ENCODE measurements at regions not wholly inside any gene's neighbourhood (a gene's known extent, or its start where the extent isn't known, plus 50 kb on each side); places are given as distances from the start of the nearest gene placed in this dataset.
"Not testable (repeated sequence)": the region's sequence is repeated elsewhere in the genome, so short reads cannot be mapped to it uniquely, and the experiment has no call there.

GRCh38 chr5:145396888-145397287 is 438.3 kb downstream of the PRELID2 start (continued):
- TF ChIP-seq CREBL2 (CRISPR knock-in tag; IDR thresholded peaks at IDR 0.05; ENCODE audit: borderline replicate concordance) (no peak), E2F1 (CRISPR knock-in tag; IDR thresholded peaks at IDR 0.05) (no peak)

DNA sequence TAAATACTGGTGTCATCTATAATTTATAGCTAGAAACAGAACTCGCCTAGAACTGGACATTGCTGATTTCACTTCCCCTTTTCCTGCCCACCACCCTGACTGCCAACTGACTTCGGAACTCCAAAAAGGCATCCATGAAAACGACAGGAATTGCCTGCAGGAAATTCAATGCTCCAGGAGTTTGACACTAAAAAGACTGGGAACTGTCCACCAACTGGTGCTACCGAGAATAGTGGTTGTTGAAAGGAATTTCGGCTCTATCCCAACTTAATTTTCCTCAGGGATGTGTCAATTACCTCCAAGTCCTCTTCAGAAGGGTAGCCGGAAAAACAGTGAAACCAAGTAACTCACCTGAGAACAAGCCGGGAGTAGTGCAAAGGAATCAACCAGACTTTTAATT is 440.0 kb downstream of the PRELID2 start:
- intact Hi-C loops (cut with micrococcal nuclease; ENCODE audit: unreplicated experiment); POLR2A ChIA-PET; H3K27ac ChIP-seq (ENCODE audit: extremely low read length, insufficient read depth, low read length); in situ Hi-C loops (cut with HindIII; ENCODE audit: extremely low pct_ligation_motif_present, low pct_unique_long_range_greater_than_20kb); CTCF ChIA-PET (ENCODE audit: low intra/inter-chr PET ratio, low total read pairs); H2AFZ ChIP-seq (ENCODE audit: low read length); H3K27me3 ChIP-seq (ENCODE audit: control insufficient read depth in 1 of 2, insufficient read depth in 2 of 2, low read length in 2 of 2); H4K20me1 ChIP-seq (ENCODE audit: insufficient read depth, low read length); ATAC-seq; H3K79me2 ChIP-seq (ENCODE audit: insufficient read depth, low read length); H3K9ac ChIP-seq (ENCODE audit: insufficient read depth, low read depth, low read length); H3K36me3 ChIP-seq (replicated peaks in 1 of 2; ENCODE audit: control insufficient read depth in 1 of 2, insufficient read depth in 2 of 2, low read length in 2 of 2); H3K4me2 ChIP-seq (ENCODE audit: low read depth, low read length); H3K9me3 ChIP-seq (ENCODE audit: low read length); BruUV-seq (replicated peaks); FAIRE-seq; H3K4me3 ChIP-seq (replicated peaks in 1 of 3; ENCODE audit: insufficient read depth in 1 of 3, low read depth in 2 of 3, low read length in 3 of 3); DNase-seq (ENCODE audit: low spot score); H3K4me1 ChIP-seq (ENCODE audit: insufficient read depth, low read length): not testable (repeated sequence)
- 19% methylated on average over 7 of the region's 7 CpGs for WGBS (ENCODE audit: low lambda C conversion rate)

DNA sequence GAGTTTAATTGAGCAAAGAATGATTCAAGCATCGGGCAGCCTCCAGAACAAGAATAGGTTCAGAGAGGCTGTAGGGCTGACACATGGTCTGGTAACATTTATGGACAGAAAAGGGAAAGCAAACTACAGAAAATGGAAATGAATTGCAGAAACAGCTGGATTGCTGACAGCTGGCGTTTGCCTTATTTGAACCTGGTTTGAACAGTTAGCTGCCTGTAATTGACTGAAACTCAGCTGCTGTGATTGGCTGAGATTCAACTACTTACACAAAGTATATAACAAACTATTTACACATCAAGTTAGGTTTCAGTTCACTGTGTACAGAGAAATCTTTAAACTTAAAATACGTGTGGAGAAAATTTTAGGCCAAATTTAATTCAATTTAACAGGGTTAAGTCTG is 441.7 kb downstream of the PRELID2 start:
- in situ Hi-C loops (cut with HindIII; ENCODE audit: extremely low pct_ligation_motif_present, low pct_unique_long_range_greater_than_20kb) = no loop called here
- POLR2A ChIA-PET = no interaction called here
- CTCF ChIA-PET (ENCODE audit: low intra/inter-chr PET ratio, low total read pairs) = no interaction called here
- TF ChIP-seq PHF21A (CRISPR knock-in tag; IDR thresholded peaks at IDR 0.05) (no peak), TP53 (CRISPR knock-in tag; conservative IDR thresholded peaks at IDR 0.05) (no peak), CEBPG (CRISPR knock-in tag; IDR thresholded peaks at IDR 0.05) (no peak), SETDB1 (CRISPR knock-in tag; IDR thresholded peaks at IDR 0.05; ENCODE audit: borderline replicate concordance) (no peak), HNF1B (CRISPR knock-in tag; IDR thresholded peaks at IDR 0.05) (no peak), ZNF570 (CRISPR knock-in tag; IDR thresholded peaks at IDR 0.05; ENCODE audit: borderline replicate concordance) (no peak), THAP9 (CRISPR knock-in tag; IDR thresholded peaks at IDR 0.05; ENCODE audit: borderline replicate concordance) (no peak), ZNF264 (CRISPR knock-in tag; IDR thresholded peaks at IDR 0.05) (no peak)

More for the DNA sequence above, 441.7 kb downstream of the PRELID2 start:
- Histone ChIP-seq H3K4me1 (ENCODE audit: insufficient read depth, low read length) (no peaks in the 10 kb centered on the region), H3K79me2 (ENCODE audit: insufficient read depth, low read length) (no peaks in the 10 kb centered on the region), H4K20me1 (ENCODE audit: insufficient read depth, low read length) (no peaks in the 10 kb centered on the region), H3K27ac (ENCODE audit: extremely low read length, insufficient read depth, low read length) (no peak overlapping the region), H3K4me2 (ENCODE audit: low read depth, low read length) (no peak overlapping the region), H2AFZ (ENCODE audit: low read length) (no peak overlapping the region), H3K9me3 (ENCODE audit: low read length) (no peaks in the 10 kb centered on the region), H3K36me3 (replicated peaks in 1 of 2; ENCODE audit: control insufficient read depth in 1 of 2, insufficient read depth in 2 of 2, low read length in 2 of 2) (no peaks in the 10 kb centered on the region), H3K27me3 (ENCODE audit: control insufficient read depth in 1 of 2, insufficient read depth in 2 of 2, low read length in 2 of 2) (no peaks in the 10 kb centered on the region), H3K9ac (ENCODE audit: insufficient read depth, low read depth, low read length) (no peak overlapping the region), H3K4me3 (replicated peaks in 1 of 3; ENCODE audit: insufficient read depth in 1 of 3, low read depth in 2 of 3, low read length in 3 of 3) (no peak overlapping the region)
- FAIRE-seq (no peak), DNase-seq (ENCODE audit: low spot score) (no peak), ATAC-seq (no peak)
- no TSS peak for BruUV-seq (replicated peaks)
- WGBS (ENCODE audit: low lambda C conversion rate) = 5% methylated on average over 3 of the region's 3 CpGs
- intact Hi-C loops (cut with micrococcal nuclease; ENCODE audit: unreplicated experiment) = no loop called here

Data from HepG2 (cell line).